ENCODE measurements at regions not wholly inside any gene's neighbourhood (a gene's known extent, or its start where the extent isn't known, plus 50 kb on each side); places are given as distances from the start of the nearest gene placed in this dataset.

- Histone ChIP-seq H3K36me3 (ENCODE audit: control insufficient read depth, insufficient read depth, low read length) (no peaks in the 10 kb centered on the region), H3K4me3 (replicated peaks; ENCODE audit: low read depth, low read length) (no peak overlapping the region), H3K27me3 (replicated peaks; ENCODE audit: control insufficient read depth, insufficient read depth, low read length) (no peaks in the 10 kb centered on the region)
- DNase-seq (ENCODE audit: extremely low read depth, insufficient read length): no peak
- TF ChIP-seq, protein P1, sequence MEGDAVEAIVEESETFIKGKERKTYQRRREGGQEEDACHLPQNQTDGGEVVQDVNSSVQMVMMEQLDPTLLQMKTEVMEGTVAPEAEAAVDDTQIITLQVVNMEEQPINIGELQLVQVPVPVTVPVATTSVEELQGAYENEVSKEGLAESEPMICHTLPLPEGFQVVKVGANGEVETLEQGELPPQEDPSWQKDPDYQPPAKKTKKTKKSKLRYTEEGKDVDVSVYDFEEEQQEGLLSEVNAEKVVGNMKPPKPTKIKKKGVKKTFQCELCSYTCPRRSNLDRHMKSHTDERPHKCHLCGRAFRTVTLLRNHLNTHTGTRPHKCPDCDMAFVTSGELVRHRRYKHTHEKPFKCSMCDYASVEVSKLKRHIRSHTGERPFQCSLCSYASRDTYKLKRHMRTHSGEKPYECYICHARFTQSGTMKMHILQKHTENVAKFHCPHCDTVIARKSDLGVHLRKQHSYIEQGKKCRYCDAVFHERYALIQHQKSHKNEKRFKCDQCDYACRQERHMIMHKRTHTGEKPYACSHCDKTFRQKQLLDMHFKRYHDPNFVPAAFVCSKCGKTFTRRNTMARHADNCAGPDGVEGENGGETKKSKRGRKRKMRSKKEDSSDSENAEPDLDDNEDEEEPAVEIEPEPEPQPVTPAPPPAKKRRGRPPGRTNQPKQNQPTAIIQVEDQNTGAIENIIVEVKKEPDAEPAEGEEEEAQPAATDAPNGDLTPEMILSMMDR (IDR thresholded peaks at IDR 0.05; ENCODE audit: insufficient read depth, low read length, poor library complexity, severe bottlenecking): no peak
Observed at GRCh38 chr16:14345512-14346115, 274.5 kb downstream of the MRTFB start.

DNA sequence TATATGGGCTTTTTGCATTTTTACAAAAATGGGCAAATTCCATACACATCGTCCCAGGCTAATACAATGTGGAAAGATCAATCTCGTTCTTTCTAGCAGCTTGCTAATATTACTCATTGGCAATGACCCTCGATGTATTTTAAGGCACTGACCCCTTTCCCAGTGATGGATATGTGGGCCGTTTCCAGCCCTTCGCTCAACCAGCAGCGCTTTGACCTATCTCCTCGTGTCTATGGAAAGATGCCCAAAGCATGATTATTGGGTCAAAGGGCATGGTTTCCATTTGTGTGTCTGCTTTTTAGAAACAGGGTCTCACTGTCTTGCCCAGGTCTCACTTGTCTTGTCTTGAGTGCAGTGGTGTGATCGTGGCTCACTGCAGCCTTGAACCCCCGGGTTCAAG lies 273.8 kb downstream of the MRTFB start:
- Histone ChIP-seq H3K4me3 (replicated peaks; ENCODE audit: low read depth, low read length) (no peak overlapping the region), H3K36me3 (ENCODE audit: control insufficient read depth, insufficient read depth, low read length) (no peaks in the 10 kb centered on the region), H3K27me3 (replicated peaks; ENCODE audit: control insufficient read depth, insufficient read depth, low read length) (no peaks in the 10 kb centered on the region)
- TF ChIP-seq, protein P1 (IDR thresholded peaks at IDR 0.05; ENCODE audit: insufficient read depth, low read length, poor library complexity, severe bottlenecking): no peak
- DNase-seq (ENCODE audit: extremely low read depth, insufficient read length): no peak

GRCh38 chr16:14344292-14344691 lies 273.2 kb downstream of the MRTFB start:
- no peaks in the 10 kb centered on the region for H3K36me3 ChIP-seq (ENCODE audit: control insufficient read depth, insufficient read depth, low read length)
- DNase-seq (ENCODE audit: extremely low read depth, insufficient read length): no peak
- TF ChIP-seq, protein P1 (IDR thresholded peaks at IDR 0.05; ENCODE audit: insufficient read depth, low read length, poor library complexity, severe bottlenecking): no peak
- no peaks in the 10 kb centered on the region for H3K27me3 ChIP-seq (replicated peaks; ENCODE audit: control insufficient read depth, insufficient read depth, low read length)
- H3K4me3 ChIP-seq (replicated peaks; ENCODE audit: low read depth, low read length): no peak overlapping the region

DNA sequence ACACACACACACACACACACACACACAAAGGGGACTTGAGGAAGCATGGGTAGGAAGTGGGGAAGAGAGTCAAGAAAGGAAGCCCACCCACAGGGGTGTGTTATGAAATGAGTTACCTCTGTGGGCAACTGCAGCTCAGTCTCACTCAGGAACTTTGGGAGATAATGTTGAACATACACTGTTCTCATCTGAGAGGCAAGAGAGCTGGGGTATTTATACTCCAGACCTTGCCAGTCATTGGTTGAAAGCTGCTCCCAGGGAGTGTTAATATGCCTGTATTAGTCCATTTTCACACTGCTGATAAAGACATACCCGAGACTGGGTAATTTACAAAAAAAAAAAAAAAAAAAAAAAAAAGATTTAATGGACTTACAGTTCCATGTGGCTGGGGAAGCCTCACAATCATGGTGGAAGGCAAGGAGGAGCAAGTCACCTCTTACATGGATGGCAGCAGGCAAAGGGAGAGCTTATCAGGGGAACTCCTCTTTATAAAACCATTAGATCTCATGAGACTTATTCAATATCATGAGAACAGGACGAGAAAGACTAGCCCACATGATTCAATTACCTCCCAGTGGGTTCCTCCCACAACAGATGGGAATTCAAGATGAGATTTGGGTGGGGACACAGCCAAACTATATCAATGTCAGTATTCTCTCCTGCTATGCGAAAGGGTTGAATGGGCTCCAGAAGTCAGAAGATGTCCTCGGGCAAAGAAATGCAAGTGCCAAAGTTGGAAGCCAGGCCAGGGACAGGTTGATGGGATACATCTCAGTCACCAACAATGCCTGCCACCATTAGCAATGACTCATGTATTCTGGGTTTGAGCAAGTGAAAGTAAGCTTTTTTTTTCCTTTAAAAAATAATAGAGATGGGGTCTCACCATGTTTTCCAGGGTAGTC lies 270.5 kb downstream of the MRTFB start:
- Histone ChIP-seq H3K36me3 (ENCODE audit: control insufficient read depth, insufficient read depth, low read length) (no peaks in the 10 kb centered on the region), H3K27me3 (replicated peaks; ENCODE audit: control insufficient read depth, insufficient read depth, low read length) (no peaks in the 10 kb centered on the region), H3K4me3 (replicated peaks; ENCODE audit: low read depth, low read length) (no peak overlapping the region)
- TF ChIP-seq, protein P1 (IDR thresholded peaks at IDR 0.05; ENCODE audit: insufficient read depth, low read length, poor library complexity, severe bottlenecking): no peak
- DNase-seq (ENCODE audit: extremely low read depth, insufficient read length): no peak

DNA sequence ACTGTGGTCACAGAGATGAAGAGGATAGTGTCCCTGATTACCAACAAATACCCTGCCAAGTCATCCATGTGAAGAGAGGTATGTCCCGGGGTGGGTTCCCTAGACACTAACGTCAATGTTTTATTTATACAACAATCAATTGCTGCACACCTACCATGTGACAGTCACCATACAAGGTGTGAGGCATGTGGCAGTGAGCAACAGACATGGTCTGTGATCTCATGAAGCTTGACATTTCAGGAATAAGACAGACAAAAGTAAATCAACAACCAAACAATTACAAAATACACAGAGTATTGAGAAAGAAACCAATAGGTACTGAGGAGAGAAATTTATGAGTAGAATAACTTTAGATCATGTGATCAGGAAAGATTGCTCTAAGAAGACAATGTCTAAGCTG lies 268.6 kb downstream of the MRTFB start:
- TF ChIP-seq, protein P1 (IDR thresholded peaks at IDR 0.05; ENCODE audit: insufficient read depth, low read length, poor library complexity, severe bottlenecking): no peak

More for the DNA sequence above, 268.6 kb downstream of the MRTFB start:
- no peaks in the 10 kb centered on the region for H3K27me3 ChIP-seq (replicated peaks; ENCODE audit: control insufficient read depth, insufficient read depth, low read length)
- DNase-seq (ENCODE audit: extremely low read depth, insufficient read length): no peak
- H3K4me3 ChIP-seq (replicated peaks; ENCODE audit: low read depth, low read length): no peak overlapping the region
- no peaks in the 10 kb centered on the region for H3K36me3 ChIP-seq (ENCODE audit: control insufficient read depth, insufficient read depth, low read length)
